ENCODE measurements at regions not wholly inside any gene's neighbourhood (a gene's known extent, or its start where the extent isn't known, plus 50 kb on each side); places are given as distances from the start of the nearest gene placed in this dataset.
"Not testable (repeated sequence)": the region's sequence is repeated elsewhere in the genome, so short reads cannot be mapped to it uniquely, and the experiment has no call there.

- no peak for DNase-seq (ENCODE audit: low read depth in 3 of 3)
Measured at GRCh38 chr4:101670370-101670769, 120.2 kb upstream of the BANK1 start.

- DNase-seq (ENCODE audit: low read depth in 3 of 3), result no peak
Measured at GRCh38 chr4:101669832-101670188, 120.7 kb upstream of the BANK1 start.

DNA sequence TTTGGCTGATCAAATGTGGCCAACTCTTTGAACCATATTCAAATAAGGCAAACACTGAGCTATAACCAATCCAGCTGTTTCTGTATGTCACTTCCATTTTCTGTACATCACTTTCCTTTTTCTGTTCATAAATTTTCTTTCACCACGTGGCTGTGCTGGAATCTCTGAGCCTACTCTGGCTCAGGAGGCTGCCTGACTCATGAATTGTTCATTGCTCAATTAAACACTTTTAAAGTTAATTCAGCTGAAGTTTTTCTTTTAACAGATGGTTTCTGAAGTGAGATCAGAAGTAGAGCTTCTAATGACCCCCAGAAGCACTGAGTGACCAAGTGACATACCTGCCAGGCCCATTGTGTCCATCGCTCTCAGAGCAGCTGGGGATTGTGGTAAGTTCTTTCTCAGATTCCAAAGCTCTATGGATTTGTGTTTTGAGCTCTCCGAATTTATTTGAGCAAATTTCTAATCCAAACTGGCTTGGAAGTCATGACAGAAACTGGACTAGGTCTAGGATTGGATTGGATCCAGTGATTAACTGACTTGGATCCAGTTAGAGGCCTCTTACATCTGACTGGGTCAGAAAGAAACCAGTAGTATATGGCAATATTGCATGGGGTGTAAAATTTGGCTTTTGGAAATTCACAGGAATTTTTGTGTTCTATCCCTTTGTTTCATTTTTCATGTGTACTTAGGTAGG is 121.2 kb upstream of the BANK1 start:
- no peak for DNase-seq (ENCODE audit: low read depth in 3 of 3)

- no peak for DNase-seq (ENCODE audit: low read depth in 3 of 3)
Measured at GRCh38 chr4:101667348-101667747, 123.2 kb upstream of the BANK1 start.

- DNase-seq (ENCODE audit: low read depth in 3 of 3), result no peak
Measured at GRCh38 chr4:101660607-101661006, 129.9 kb upstream of the BANK1 start.

DNA sequence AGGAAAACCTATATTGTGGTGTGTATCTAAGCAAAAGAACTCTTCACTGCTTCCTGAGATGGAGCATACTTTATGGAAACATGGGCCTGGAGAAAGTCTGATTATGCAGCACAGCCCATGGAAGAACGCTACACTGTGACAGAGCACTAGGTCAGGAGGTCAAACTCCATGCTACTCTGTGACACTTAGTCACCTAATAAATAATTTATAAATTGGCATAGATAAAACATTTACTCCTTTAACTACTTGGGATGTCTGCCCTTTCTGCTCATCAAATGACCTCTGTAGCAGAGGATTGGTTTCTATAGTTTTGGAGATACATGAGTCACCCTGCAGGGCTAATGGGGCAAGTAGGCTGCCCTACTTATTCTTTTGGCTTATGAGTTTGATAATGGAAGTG is 134.7 kb upstream of the BANK1 start:
- no peak for DNase-seq (ENCODE audit: low read depth in 3 of 3)

DNA sequence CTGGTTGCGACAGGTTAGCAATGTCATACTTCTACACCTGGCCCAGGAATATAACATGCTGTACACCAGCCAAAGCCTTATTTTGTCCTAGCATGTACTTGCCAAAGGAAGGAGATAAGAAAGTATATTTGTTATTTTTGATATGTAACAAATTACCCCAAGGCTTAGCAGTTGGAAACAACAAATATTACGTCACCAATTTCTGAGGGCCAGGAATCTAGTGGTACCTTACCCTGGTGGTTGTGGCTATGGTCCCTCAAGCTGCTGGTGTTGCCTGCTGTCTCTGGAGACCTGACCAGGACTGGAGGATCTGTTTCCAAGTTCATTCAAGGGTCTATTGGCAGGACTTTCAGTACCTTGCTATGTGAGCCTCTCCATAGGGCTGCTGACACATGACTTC is 135.5 kb upstream of the BANK1 start:
- DNase-seq (ENCODE audit: low read depth in 3 of 3), result no peak

- DNase-seq (ENCODE audit: low read depth in 3 of 3), result no peak
Measured at GRCh38 chr4:101651778-101652177, 138.8 kb upstream of the BANK1 start.

DNA sequence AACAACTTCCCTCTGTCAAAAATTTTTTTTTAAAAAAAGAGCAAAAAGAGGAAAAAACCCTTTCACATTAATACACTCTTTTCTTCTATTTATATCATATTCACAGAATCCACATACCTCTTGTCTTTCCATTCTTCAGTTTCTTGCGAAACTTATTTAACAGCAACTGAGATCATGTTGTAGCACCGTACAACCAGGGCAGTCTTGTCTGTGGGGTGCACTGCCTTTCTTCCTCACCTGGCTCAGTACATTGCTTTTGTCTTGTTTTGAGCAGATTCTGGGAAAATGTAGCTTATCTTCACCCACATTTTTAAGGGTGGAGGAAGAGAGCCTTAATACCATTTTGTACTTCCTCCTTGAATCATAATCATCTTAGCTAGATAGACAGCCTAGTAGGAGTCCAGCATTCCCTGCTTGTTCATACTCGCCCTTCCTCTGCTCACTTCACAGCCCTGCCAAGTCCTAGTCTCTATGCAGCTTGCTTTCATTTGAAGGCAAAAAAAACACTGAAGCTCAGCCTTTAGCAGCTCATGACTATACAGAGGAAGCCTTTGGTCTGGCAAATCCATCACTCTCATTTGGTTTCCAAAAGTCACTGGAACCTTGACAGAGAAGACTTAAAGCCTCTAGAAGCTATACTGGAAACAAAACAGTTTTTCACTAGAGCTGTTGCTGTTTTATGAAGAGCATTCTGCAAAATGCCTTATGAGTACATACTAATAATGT is 140.6 kb upstream of the BANK1 start:
- DNase-seq (ENCODE audit: low read depth in 3 of 3), result no peak

GRCh38 chr4:101647710-101648034 is 142.9 kb upstream of the BANK1 start:
- DNase-seq (ENCODE audit: low read depth in 3 of 3), result no peak

DNA sequence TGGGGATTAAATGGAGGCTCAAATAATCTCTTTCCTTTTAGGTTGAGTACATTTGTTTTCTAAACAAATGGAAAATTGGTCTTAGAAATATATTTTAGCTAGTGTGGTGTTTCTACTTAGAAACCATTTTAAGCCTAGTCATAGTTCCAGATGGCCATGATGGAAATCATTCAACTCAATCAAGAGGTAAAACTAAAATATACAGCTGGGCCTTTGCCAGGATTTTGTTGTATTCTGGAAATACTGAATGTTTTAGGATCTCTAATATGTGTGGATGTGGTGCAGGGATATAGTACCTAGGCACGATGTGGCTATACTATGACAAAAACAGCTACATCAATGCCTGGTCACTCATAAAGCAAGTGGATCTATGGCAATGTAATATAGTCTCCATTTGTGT is 146.0 kb upstream of the BANK1 start:
- no peak for DNase-seq (ENCODE audit: low read depth in 3 of 3)

DNA sequence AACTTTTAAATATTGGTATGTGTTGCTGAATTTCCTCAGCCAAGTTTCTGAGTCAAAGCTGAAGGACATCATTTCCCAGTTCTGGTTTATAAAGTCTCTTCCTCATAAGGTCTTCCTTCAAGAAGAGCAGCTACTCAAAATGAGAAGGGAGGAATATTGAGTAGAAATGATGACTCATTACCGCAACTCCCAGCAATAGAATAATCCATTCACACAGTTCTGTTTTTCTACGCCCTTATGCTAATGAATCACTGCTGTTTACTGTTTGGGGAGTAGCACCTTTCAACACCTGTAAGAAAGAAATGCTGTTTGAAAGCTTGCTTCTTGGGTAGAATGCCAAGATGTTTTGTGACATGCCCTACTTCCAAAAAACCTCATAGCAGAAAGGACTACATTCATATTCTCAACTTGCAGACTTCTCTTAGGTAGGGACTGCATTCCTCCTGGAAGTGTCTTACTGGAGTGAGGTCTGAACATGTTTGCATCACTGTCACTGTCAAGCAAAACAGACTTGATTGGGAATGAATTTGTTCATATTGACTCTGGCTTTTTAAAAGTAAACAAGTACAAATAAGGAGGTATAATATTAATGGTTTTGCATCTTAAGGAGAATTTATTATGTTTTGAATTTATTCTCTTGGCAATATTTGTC is 147.2 kb upstream of the BANK1 start:
- no peak for DNase-seq (ENCODE audit: low read depth in 3 of 3)

- not testable (repeated sequence) for DNase-seq (ENCODE audit: low read depth in 3 of 3)
Measured at GRCh38 chr4:101632766-101633165, 157.8 kb upstream of the BANK1 start.

DNA sequence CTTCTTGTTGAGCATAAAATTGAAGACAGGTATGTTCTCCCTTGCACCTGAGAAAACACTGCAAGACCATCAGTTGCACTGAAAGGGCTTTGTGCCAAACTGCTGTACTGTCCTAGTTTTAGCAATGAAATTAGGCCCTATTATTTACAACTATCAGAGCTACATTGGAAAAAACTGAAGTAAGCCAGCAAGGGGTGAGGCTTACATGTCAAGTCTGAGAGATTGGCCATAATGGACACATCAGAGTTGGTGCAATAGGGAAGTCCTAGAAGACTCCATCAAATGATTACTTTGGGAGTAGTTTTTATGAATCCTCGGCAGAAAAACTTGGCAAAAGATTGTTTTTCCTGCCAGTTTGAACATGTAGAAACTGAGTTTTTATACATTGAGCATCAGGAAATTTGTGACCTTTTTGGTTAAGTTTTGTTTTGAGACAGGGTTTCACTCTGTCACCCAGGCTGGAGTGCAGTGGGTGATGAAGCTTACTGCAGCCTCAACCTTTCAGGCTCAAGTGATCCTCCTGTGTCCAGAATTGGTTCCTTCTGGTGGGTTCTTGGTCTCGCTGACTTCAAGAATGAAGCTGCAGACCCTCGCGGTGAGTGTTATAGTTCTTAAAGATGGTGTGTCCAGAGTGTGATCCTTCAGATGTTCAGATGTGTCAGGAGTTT is 160.1 kb upstream of the BANK1 start:
- DNase-seq (ENCODE audit: low read depth in 3 of 3), result no peak

DNA sequence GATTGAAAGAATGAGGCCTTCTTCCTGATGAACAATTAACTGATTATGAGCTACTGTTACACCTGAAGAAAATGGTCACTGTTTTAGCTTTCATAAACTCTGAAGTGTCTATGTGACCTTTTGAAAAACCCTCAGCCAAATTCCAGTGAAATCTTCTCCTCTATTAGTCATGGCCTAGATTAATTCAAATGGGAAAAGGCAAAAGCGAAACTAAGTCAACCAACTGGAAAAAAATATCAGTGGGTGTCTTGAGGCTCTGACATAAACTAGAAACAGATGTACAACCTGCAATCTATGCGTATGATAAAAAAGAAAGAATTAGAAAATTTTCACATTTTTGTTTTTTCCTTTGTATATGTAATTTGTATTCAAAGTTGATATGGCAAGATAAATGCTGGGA is 169.4 kb upstream of the BANK1 start:
- no peak for DNase-seq (ENCODE audit: low read depth in 3 of 3)

DNA sequence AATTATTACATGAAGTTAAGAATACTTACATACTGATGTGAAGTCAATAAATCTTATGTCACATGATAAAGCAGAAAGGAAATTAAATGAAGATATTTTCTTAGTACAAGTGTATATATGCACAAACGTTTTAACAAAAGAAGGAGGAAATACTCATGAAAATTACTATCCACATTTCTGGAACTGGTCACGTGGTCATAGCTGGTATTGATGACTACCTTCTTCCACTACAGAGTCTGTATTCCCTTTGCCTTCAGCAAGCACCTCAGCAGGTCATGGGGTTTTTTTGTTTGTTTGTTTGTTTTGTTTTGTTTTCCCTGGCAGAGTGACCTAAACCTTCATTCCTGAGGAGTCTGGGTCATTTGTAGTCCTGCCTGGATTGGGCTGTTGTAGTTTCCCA is 174.9 kb upstream of the BANK1 start:
- DNase-seq (ENCODE audit: low read depth in 3 of 3), result no peak

- not testable (repeated sequence) for DNase-seq (ENCODE audit: low read depth in 3 of 3)
Measured at GRCh38 chr4:101606989-101607388, 183.5 kb upstream of the BANK1 start.

DNA sequence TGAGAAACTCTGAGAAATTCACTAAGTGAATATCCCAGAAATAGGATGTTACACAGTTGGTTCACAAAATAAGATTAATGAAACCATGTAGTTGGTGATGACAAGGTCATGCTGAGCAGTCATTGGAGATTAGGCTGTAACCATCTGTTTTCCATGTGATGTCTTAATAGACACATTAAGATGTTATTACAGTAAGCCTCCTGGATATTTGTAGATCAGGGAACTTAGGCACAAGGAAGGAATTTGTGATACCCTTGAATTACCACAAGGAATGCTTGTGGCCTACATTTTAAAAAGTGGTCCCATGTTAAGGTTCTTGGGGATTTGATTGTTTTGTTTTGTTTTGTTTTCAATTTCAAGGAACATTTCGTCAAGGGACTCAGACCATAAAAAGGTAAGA is 185.6 kb upstream of the BANK1 start:
- DNase-seq (ENCODE audit: low read depth in 3 of 3), result no peak

DNA sequence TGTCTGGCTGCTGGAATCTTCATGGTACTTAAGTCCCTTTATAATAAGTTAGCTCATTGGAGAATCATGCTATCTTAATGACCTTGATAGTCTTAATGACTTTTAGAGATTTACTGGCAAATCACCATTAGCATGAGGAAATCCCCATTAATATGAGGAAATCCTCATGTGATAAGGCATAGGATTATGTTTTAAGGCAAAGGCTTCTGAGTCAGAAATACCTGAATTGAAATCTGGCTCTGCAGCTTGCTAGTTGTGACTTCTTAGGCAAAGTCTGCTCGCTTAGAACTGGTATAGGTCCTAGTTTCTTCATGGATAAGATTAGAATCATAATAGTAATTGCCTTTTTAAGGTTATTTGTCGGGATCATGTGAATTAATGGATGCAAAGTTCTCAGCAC is 190.2 kb upstream of the BANK1 start:
- no peak for DNase-seq (ENCODE audit: low read depth in 3 of 3)

DNA sequence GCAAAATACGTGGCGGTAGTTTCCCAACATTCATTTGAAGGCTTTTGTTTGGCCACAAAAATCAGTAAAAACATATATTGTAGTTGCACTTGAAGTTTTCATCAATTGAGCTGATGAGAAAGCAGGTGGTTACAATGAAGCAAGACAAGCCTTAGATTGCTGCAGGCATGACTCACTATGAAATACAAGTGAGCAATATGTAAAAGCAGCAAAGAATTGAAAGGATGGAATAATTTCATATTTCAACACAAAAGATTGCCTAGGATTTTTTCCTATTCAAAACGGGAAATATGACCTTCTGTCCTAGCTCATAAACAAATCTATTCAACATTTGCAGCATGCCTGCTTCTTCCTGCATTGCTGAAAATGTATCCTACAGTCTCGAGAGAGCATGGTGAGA is 190.9 kb upstream of the BANK1 start:
- no peak for DNase-seq (ENCODE audit: low read depth in 3 of 3)

GRCh38 chr4:101596781-101597552 is 193.6 kb upstream of the BANK1 start:
- DNase-seq (ENCODE audit: low read depth in 3 of 3), result peak in 2 of 3 donors; percentile 7 to 16

DNA sequence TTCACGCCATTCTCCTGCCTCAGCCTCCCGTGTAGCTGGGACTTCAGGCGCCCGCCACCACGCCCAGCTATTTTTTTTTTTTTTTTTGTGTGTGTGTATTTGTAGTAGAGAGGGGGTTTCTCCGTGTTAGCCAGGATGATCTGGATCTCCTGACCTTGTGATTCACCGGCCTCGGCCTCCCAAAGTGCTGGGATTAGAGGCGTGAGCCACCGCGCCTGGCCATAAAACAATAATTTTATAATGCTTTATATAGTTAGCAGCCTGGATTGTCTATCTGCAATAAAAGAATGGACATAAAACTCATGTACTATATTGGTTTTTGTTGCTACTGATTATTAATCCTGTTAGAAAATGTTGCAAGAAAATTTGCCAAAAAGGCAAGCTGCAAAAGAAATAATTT is 195.9 kb upstream of the BANK1 start:
- no peak for DNase-seq (ENCODE audit: low read depth in 3 of 3)

Measured in stimulated activated CD4-positive, alpha-beta T cell treated with anti-CD3 and anti-CD28 coated beads, TNF-alpha, amount 100 ng/mL, for 48 hours (primary cell).